Activated T-helper 17 cell treated with anti-CD3 and anti-CD28 coated beads, Interleukin-2, amount 50 U/mL, for 72 hours (primary cell): ENCODE measurements at regions not wholly inside any gene's neighbourhood (a gene's known extent, or its start where the extent isn't known, plus 50 kb on each side); places are given as distances from the start of the nearest gene placed in this dataset.

ENCODE experiments used
- ATAC-seq: fragments of 150-1000 bp; cut with Tn5 transposase; replicated peaks from 2 replicates; pipeline ENCODE4 v1.10.0; 2021; ENCODE audit warnings: mild to moderate bottlenecking, moderate library complexity
- H3K27ac Mint-ChIP-seq: one replicate; pipeline ENCODE4 v1.8.0; 2022; ENCODE audit warnings: mixed read lengths
- H3K27me3 Mint-ChIP-seq: one replicate; pipeline ENCODE4 v1.8.0; 2022; ENCODE audit warnings: mixed read lengths
- H3K36me3 Mint-ChIP-seq: one replicate; pipeline ENCODE4 v1.8.0; 2022; ENCODE audit warnings: low read depth, mild to moderate bottlenecking, mixed read lengths
- H3K4me1 Mint-ChIP-seq: one replicate; pipeline ENCODE4 v1.8.0; 2022; ENCODE audit warnings: mixed read lengths
- H3K4me3 Mint-ChIP-seq: one replicate; pipeline ENCODE4 v1.8.0; 2022; ENCODE audit warnings: mild to moderate bottlenecking, mixed read lengths
- H3K9me3 Mint-ChIP-seq: one replicate; pipeline ENCODE4 v1.8.0; 2022; ENCODE audit warnings: mixed read lengths

DNA sequence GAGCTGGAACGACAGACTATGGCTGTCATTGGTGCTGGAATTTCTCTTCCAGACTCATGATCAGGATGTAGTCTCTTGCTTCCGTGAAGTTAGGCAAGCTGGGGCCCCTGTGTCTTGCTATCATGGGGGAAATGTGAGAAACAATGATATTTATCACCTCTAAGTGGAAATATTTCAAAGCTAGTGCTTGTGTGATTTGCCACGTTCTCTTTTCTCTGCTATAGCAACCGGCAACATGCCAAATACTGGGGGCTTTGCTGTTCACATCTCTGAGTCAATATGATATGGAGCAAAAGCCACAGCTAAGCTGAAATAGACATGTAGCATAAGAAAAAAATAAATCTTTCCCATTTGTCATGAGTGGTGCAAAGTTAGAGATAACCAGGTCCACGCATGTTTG lies 668.2 kb upstream of the IGFBP3 start:
- Mint-ChIP-seq H3K4me3 (no peak overlapping the region), H3K27ac (no peak overlapping the region), H3K27me3 (peaks cover 4% of the 10 kb centered on the region), H3K4me1 (no peaks in the 10 kb centered on the region), H3K9me3 (peaks cover 14% of the 10 kb centered on the region), H3K36me3 (no peaks in the 10 kb centered on the region)
- ATAC-seq, result no peak

GRCh38 chr7:46586406-46586805 lies 665.3 kb upstream of the IGFBP3 start:
- no peak overlapping the region for H3K27ac Mint-ChIP-seq
- no peak overlapping the region for H3K4me3 Mint-ChIP-seq
- peaks cover 4% of the 10 kb centered on the region for H3K27me3 Mint-ChIP-seq
- H3K9me3 Mint-ChIP-seq, result peaks cover 7% of the 10 kb centered on the region
- ATAC-seq, result no peak
- no peaks in the 10 kb centered on the region for H3K36me3 Mint-ChIP-seq
- no peaks in the 10 kb centered on the region for H3K4me1 Mint-ChIP-seq

DNA sequence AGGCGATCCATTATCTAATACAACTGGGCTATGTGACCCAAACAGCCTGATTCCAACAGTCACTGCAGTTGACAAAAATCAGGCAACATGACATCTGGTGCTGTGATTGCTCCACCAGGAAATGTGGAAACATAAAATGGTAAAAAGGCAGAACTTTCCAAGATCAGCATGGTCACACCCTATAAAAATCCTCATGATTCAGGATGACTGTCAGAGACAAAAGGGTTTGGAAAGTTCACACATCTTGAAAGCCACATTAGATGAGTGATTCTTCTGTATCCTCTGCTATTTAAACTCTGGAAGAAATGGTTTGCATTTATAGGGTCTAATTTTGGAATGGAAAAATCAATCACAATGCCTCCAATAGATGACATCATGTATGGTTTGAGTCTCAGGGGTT lies 662.6 kb upstream of the IGFBP3 start:
- H3K27ac Mint-ChIP-seq, result no peak overlapping the region
- H3K36me3 Mint-ChIP-seq, result no peaks in the 10 kb centered on the region
- H3K9me3 Mint-ChIP-seq, result no peaks in the 10 kb centered on the region
- no peaks in the 10 kb centered on the region for H3K4me1 Mint-ChIP-seq
- no peak overlapping the region for H3K4me3 Mint-ChIP-seq
- no peak for ATAC-seq
- no peaks in the 10 kb centered on the region for H3K27me3 Mint-ChIP-seq

DNA sequence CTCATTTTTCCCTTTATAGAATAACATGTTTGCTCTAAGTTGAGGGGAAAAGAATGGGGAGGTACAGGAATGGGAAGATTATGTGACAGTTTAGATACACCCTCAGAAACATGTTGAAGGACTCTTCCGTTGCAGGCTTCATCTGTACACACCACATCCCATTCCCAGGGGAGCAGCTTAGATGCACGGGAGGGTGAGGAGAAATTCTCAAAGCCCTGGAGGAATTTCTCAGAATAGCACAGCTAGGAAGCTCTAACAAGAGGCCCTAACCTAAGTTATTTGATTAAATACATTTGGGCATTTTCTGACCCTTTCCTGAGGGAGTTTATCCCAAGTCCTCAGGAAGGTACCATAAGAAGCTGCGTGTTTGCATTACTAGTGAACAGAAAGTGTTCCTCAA lies 660.2 kb upstream of the IGFBP3 start:
- H3K9me3 Mint-ChIP-seq, result peaks cover 4% of the 10 kb centered on the region
- no peaks in the 10 kb centered on the region for H3K27me3 Mint-ChIP-seq
- H3K27ac Mint-ChIP-seq, result no peak overlapping the region
- no peak for ATAC-seq
- H3K36me3 Mint-ChIP-seq, result no peaks in the 10 kb centered on the region
- no peak overlapping the region for H3K4me3 Mint-ChIP-seq
- no peaks in the 10 kb centered on the region for H3K4me1 Mint-ChIP-seq

GRCh38 chr7:46580766-46581165 lies 659.7 kb upstream of the IGFBP3 start:
- no peak for ATAC-seq
- no peaks in the 10 kb centered on the region for H3K27me3 Mint-ChIP-seq
- no peaks in the 10 kb centered on the region for H3K36me3 Mint-ChIP-seq
- H3K27ac Mint-ChIP-seq, result no peak overlapping the region
- H3K4me1 Mint-ChIP-seq, result no peaks in the 10 kb centered on the region
- no peak overlapping the region for H3K4me3 Mint-ChIP-seq
- peaks cover 4% of the 10 kb centered on the region for H3K9me3 Mint-ChIP-seq

DNA sequence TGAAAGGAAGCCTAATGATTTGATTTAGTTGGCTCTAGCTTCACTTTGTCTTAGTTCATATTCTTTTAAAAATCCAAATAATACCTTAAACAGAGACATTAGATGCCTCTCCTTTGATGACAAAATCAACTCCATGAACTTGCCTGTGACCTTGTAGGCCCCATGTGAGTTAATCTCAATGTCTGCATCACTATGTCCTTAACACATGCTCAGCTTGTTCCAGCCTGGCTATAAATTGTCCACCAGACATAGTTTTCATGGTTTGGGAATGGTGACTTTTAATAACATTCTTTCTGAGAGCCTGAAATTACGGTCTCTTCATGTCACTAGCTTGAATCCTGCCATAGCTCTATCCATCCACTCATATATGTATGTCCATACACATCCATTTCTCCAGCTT lies 656.3 kb upstream of the IGFBP3 start:
- Mint-ChIP-seq H3K27ac (no peak overlapping the region), H3K27me3 (no peaks in the 10 kb centered on the region), H3K9me3 (peaks cover 15% of the 10 kb centered on the region), H3K36me3 (no peaks in the 10 kb centered on the region), H3K4me3 (no peak overlapping the region), H3K4me1 (no peaks in the 10 kb centered on the region)
- no peak for ATAC-seq

- no peaks in the 10 kb centered on the region for H3K36me3 Mint-ChIP-seq
- H3K9me3 Mint-ChIP-seq, result peaks cover 20% of the 10 kb centered on the region
- no peak for ATAC-seq
- no peak overlapping the region for H3K27ac Mint-ChIP-seq
- H3K4me3 Mint-ChIP-seq, result no peak overlapping the region
- no peaks in the 10 kb centered on the region for H3K27me3 Mint-ChIP-seq
- H3K4me1 Mint-ChIP-seq, result no peaks in the 10 kb centered on the region
These were observed 655.9 kb upstream of the IGFBP3 start for GRCh38 chr7:46576950-46577349.

DNA sequence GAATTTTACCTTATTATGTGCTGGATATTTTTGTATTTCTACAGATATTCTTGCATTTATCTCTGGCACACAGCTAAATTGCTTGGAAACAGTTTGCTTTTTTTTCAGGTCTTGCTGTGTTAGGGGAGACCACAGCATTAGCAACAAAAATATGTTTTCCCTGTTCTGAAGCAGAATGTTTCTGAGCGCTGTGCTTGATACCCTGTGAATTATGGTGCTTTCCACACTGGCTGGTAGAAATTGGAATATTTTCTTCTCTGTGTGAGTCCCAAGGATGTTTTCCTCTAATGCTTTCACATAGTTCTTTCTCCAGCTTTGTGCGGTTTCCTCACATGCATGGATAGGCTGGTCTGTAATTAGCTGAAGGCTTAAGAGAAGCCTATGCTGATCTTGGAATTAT lies 651.6 kb upstream of the IGFBP3 start:
- no peak for ATAC-seq
- H3K27ac Mint-ChIP-seq, result no peak overlapping the region
- H3K4me3 Mint-ChIP-seq, result no peak overlapping the region
- no peaks in the 10 kb centered on the region for H3K36me3 Mint-ChIP-seq
- no peaks in the 10 kb centered on the region for H3K27me3 Mint-ChIP-seq
- peaks cover 18% of the 10 kb centered on the region for H3K9me3 Mint-ChIP-seq
- H3K4me1 Mint-ChIP-seq, result no peaks in the 10 kb centered on the region

DNA sequence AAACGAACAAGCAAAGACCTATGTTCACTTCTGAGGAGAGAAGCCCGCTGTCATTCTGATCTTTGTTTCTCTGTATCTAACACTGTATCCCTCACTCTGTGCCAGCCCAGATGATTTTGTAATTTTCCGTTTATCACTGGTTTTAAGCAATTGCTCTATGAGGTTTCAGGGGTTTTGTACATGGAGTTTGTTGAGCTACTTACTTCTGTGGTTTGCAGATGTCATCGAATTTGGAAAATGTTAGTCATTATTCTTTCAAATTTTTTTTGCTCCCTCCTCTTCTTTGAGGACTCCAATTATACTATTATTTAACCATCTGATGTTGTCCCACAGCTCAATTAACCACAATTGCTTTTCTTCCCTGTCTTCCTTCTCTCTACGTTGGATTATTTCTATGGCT lies 650.9 kb upstream of the IGFBP3 start:
- Mint-ChIP-seq H3K4me1 (no peaks in the 10 kb centered on the region), H3K4me3 (no peak overlapping the region), H3K9me3 (peaks cover 19% of the 10 kb centered on the region), H3K27ac (no peak overlapping the region), H3K36me3 (no peaks in the 10 kb centered on the region), H3K27me3 (no peaks in the 10 kb centered on the region)
- no peak for ATAC-seq

DNA sequence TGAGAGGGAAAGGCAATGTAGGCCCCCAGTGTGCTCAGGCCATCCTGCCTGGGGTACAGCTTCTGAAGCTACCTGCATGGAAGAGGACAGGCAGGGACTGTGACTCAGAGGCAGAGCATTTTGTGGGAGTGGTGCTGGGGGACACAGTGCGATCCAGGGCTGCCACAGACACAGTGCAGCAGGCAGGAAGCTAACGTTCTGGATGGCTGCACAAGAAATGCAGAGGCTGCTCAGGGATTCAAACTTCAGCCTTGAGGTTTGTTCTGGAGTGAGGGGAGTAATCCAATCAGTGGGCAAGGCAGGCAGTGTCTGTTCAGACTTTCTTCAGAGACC lies 648.0 kb upstream of the IGFBP3 start:
- H3K27me3 Mint-ChIP-seq, result no peaks in the 10 kb centered on the region
- H3K27ac Mint-ChIP-seq, result no peak overlapping the region
- H3K36me3 Mint-ChIP-seq, result no peaks in the 10 kb centered on the region
- peaks cover 11% of the 10 kb centered on the region for H3K9me3 Mint-ChIP-seq
- no peak for ATAC-seq
- no peak overlapping the region for H3K4me3 Mint-ChIP-seq
- H3K4me1 Mint-ChIP-seq, result no peaks in the 10 kb centered on the region

DNA sequence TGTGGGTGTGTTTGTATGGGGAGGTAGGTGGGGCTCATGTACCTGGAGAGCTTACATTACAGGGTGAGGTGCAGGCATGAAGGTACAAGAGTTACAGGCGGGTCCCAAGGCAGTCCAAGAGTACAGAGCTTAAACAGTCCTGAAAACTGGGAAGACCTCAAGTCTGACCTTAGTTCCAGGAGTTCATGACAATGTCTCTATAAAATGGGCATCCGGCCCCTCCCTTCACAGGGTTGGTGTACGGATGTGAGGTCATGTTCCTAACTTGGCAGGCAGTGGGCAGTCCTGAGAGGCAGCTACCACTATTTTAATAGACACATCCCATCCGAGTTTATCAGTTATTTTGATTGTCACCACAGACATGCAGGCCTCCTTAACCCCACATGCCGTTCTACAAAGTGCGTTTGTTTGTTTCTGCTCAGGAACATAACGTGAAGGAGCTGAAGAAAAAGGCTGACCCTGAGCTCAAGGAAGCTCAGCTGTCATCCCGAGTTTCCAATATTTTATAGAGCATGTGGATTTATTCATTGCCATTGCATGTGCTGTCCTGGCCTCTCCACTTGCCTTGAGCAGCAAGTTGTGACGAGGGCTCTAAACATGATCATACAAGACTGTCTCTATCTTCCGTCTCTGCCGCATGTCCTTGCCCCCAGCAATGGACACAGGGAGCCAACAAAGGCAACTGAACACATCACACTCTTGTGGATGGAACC lies 647.5 kb upstream of the IGFBP3 start:
- H3K27ac Mint-ChIP-seq, result no peak overlapping the region
- peaks cover 11% of the 10 kb centered on the region for H3K9me3 Mint-ChIP-seq
- H3K27me3 Mint-ChIP-seq, result no peaks in the 10 kb centered on the region
- no peaks in the 10 kb centered on the region for H3K36me3 Mint-ChIP-seq
- ATAC-seq, result no peak
- H3K4me1 Mint-ChIP-seq, result no peaks in the 10 kb centered on the region
- no peak overlapping the region for H3K4me3 Mint-ChIP-seq

DNA sequence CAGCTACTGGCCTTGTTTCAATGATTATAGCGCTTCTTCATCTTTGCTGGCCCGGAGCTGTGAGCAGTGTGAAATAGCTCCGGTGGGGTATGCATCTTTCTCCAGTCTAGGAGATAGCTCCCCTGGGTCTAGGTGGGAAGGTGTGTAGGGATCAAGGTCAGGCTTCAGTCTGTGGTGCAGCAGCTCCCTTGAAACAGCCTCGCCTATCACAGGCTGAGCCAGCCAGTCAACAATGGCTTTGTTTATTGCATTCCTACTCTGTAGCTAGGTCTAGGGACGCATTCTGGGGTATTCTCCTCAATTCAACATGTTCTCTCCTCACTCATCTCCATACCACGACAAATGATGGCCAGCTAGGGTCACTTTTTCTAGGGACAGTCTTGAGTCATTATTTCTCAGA lies 646.8 kb upstream of the IGFBP3 start:
- Mint-ChIP-seq H3K27me3 (no peaks in the 10 kb centered on the region), H3K36me3 (no peaks in the 10 kb centered on the region), H3K9me3 (peaks cover 11% of the 10 kb centered on the region), H3K4me1 (no peaks in the 10 kb centered on the region), H3K4me3 (no peak overlapping the region), H3K27ac (no peak overlapping the region)
- ATAC-seq, result no peak

- Mint-ChIP-seq H3K27me3 (no peaks in the 10 kb centered on the region), H3K4me1 (no peaks in the 10 kb centered on the region), H3K4me3 (no peak overlapping the region), H3K36me3 (no peaks in the 10 kb centered on the region), H3K9me3 (peaks cover 7% of the 10 kb centered on the region), H3K27ac (no peak overlapping the region)
- ATAC-seq, result no peak
These were observed 645.2 kb upstream of the IGFBP3 start for GRCh38 chr7:46566097-46566774.

DNA sequence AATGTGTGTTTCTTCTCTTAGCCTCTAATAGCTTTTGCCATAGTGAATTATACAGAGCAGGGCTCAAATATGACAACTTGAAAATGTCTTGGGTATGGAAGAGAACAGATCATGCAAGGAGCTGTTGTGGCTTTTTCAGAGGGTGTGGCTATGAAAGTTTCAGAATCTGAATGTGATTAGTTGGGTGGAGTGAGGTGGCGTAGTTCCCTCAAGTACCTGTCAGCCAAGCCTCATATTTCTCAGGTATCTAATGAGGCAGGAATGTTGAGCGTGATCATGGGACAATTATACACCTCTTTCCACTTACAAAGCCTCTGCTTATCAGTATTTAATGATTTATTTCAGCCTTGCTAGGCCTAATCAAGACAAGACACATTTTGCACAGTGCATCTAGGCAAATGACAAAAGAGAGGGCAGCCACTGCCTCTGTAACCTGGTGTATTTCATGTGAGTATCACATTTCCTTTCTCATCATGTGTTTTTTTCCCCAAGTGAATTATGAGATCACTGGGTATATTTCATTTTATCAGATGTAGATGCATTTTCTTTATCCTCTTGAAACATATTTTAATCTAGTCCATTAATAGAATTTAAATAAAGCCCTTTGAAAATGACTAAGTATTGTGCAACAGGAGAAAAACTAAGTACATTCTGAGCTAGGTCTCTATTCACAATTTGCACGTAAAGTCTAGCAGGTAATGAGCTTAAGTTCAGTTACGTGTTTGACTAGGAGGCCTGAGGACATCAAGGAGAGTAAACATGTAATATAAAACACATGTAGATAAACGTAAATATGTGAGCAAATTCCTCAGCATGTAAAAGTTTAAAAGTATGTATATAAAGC lies 644.4 kb upstream of the IGFBP3 start:
- no peak for ATAC-seq

More for the DNA sequence above, 644.4 kb upstream of the IGFBP3 start:
- Mint-ChIP-seq H3K36me3 (no peaks in the 10 kb centered on the region), H3K9me3 (peaks cover 10% of the 10 kb centered on the region), H3K4me1 (no peaks in the 10 kb centered on the region), H3K27me3 (no peaks in the 10 kb centered on the region), H3K4me3 (no peak overlapping the region), H3K27ac (no peak overlapping the region)
